SK-N-SH treated with all-trans-retinoic acid at 6 μM for 48 hours (cell line): ENCODE measurements at regions not wholly inside any gene's neighbourhood (a gene's known extent, or its start where the extent isn't known, plus 50 kb on each side); places are given as distances from the start of the nearest gene placed in this dataset.

Experiments used
- ATAC-seq: fragments of 200-7000 bp; cut with Tn5 transposase; 3 replicates; pipeline ENCODE4 v1.9.1; 2020; ENCODE audit warnings: mild to moderate bottlenecking, moderate library complexity
- ARNTL ChIP-seq: fragments of 450-650 bp; formaldehyde crosslinking; IDR thresholded peaks from 2 replicates; pipeline ENCODE4 v1.5.0; 2020; ENCODE audit warnings: low read depth, mild to moderate bottlenecking, moderate library complexity, borderline replicate concordance
- BACH2 ChIP-seq: fragments of 250-450 bp; sonication (Bioruptor Pico); IDR thresholded peaks from 2 replicates; pipeline ENCODE4 v1.9.0; 2021; ENCODE audit warnings: mild to moderate bottlenecking, borderline replicate concordance
- CSDC2 ChIP-seq: fragments of 250-450 bp; sonication (Bioruptor Pico); IDR thresholded peaks from 2 replicates; pipeline ENCODE4 v1.5.0; 2020; ENCODE audit warnings: mild to moderate bottlenecking, moderate library complexity
- ESRRG ChIP-seq: fragments of 250-450 bp; sonication (Bioruptor Pico); IDR thresholded peaks from 2 replicates; pipeline ENCODE4 v1.6.1; 2021; ENCODE audit warnings: mild to moderate bottlenecking
- GLIS3 ChIP-seq: fragments of 250-450 bp; sonication (Bioruptor Pico); IDR thresholded peaks from 2 replicates; pipeline ENCODE4 v1.5.0; 2020; ENCODE audit warnings: mild to moderate bottlenecking, moderate library complexity
- ISL1 ChIP-seq: fragments of 250-450 bp; sonication (Bioruptor Pico); IDR thresholded peaks from 2 replicates; pipeline ENCODE4 v2.1.2; 2022; ENCODE audit warnings: mild to moderate bottlenecking, moderate library complexity
- OSR1 ChIP-seq: fragments of 250-450 bp; sonication (Bioruptor Pico); IDR thresholded peaks from 2 replicates; pipeline ENCODE4 v1.8.0; 2022; ENCODE audit warnings: moderate library complexity, mild to moderate bottlenecking, inconsistent platforms
- PPARA ChIP-seq: fragments of 250-450 bp; sonication (Bioruptor Pico); IDR thresholded peaks from 2 replicates; pipeline ENCODE4 v1.5.0; 2020; ENCODE audit warnings: mild to moderate bottlenecking, borderline replicate concordance
- RARB ChIP-seq: fragments of 250-450 bp; sonication (Bioruptor Pico); IDR thresholded peaks from 2 replicates; pipeline ENCODE4 v1.8.0; 2021; ENCODE audit warnings: mild to moderate bottlenecking, moderate library complexity
- SNAI2 ChIP-seq: fragments of 250-450 bp; sonication (Bioruptor Pico); IDR thresholded peaks from 2 replicates; pipeline ENCODE4 v1.5.0; 2020; ENCODE audit warnings: mild to moderate bottlenecking, moderate library complexity
- TCF4 ChIP-seq: fragments of 250-450 bp; sonication (Bioruptor Pico); IDR thresholded peaks from 2 replicates; pipeline ENCODE4 v1.8.0; 2021; ENCODE audit warnings: mild to moderate bottlenecking, moderate library complexity, borderline replicate concordance
- TOX ChIP-seq: fragments of 250-450 bp; sonication (Bioruptor Pico); IDR thresholded peaks from 2 replicates; pipeline ENCODE4 v1.8.0; 2021; ENCODE audit warnings: mild to moderate bottlenecking, moderate library complexity, borderline replicate concordance
- ZC3H10 ChIP-seq: fragments of 250-450 bp; sonication (Bioruptor Pico); IDR thresholded peaks from 2 replicates; pipeline ENCODE4 v1.5.1; 2021; ENCODE audit warnings: mild to moderate bottlenecking, moderate library complexity
- ZFP3 ChIP-seq: fragments of 250-450 bp; sonication (Bioruptor Pico); IDR thresholded peaks from 2 replicates; pipeline ENCODE4 v1.5.0; 2020; ENCODE audit warnings: mild to moderate bottlenecking, moderate library complexity
- ZFP30 ChIP-seq: fragments of 450-650 bp; formaldehyde crosslinking; IDR thresholded peaks from 2 replicates; pipeline ENCODE4 v1.5.0; 2022; ENCODE audit warnings: mild to moderate bottlenecking, moderate library complexity
- ZNF565 ChIP-seq: fragments of 450-650 bp; formaldehyde crosslinking; conservative IDR thresholded peaks from 2 replicates; pipeline ENCODE4 v1.5.0; 2020; ENCODE audit warnings: low read depth, mild to moderate bottlenecking, moderate library complexity
- ZNF70 ChIP-seq: fragments of 450-650 bp; formaldehyde crosslinking; IDR thresholded peaks from 2 replicates; pipeline ENCODE4 v1.5.0; 2020; ENCODE audit warnings: mild to moderate bottlenecking, moderate library complexity
- TF ChIP-seq, protein P1 (sequence below): fragments of 250-450 bp; sonication (Bioruptor Pico); IDR thresholded peaks from 2 replicates; pipeline ENCODE4 v1.8.0; 2021; ENCODE audit warnings: low read depth, mild to moderate bottlenecking, moderate library complexity, borderline replicate concordance
- TF ChIP-seq, protein P2 (sequence below): fragments of 250-450 bp; sonication (Bioruptor Pico); IDR thresholded peaks from 2 replicates; pipeline ENCODE4 v1.5.1; 2021; ENCODE audit warnings: mild to moderate bottlenecking, moderate library complexity
- TF ChIP-seq, protein P3 (sequence below): fragments of 250-450 bp; sonication (Bioruptor Pico); IDR thresholded peaks from 2 replicates; pipeline ENCODE4 v1.8.0; 2020; ENCODE audit warnings: mild to moderate bottlenecking, moderate library complexity, borderline replicate concordance
- TF ChIP-seq, protein P4 (sequence below): fragments of 250-450 bp; sonication (Bioruptor Pico); IDR thresholded peaks from 2 replicates; pipeline ENCODE4 v1.5.0; 2020; ENCODE audit warnings: mild to moderate bottlenecking, moderate library complexity
- TF ChIP-seq, protein P5 (sequence below): fragments of 250-450 bp; sonication (Bioruptor Pico); IDR thresholded peaks from 2 replicates; pipeline ENCODE4 v1.5.1; 2020; ENCODE audit warnings: low read depth, mild to moderate bottlenecking, moderate library complexity

DNA sequence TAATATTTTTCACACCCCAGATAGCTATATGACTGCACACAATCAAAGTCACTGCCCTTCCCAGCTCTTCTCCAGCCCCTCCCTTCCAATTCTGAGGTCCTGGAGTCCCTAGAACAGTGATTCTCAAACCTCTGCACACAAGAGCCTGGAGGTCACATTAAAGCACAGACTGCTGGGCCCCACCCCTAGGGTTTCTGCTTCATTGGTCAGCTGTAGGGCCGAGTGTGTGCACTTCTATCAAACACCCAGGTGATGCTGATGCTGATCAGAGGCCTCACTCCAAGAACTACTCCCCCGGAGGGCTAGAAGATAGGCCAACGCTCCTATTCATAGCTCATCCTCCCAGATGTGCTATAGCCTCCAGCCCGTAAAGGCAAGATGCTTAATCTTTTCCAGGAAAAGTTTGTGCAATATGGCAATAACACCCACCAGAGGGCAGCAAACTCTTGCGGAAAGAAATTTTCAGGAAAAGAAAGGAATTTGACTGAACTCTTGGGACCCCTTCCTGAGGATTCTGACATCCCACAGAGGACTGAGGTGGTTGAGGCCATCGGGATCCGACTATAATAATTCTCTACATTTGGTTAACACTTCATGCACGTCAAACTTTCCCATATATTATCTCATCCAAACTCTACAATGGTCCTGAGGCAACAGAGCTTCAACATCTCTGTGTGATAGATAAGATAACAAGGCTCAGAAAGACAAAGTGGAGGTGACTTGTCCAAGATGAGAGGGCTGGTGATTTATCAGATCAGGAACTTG lies 194.2 kb upstream of the PKDCC start:
- TF ChIP-seq ZFP3 (CRISPR knock-in tag) (no peak), ZFP30 (no peak), BACH2 (no peak), ZNF565 (no peak), SNAI2 (CRISPR knock-in tag) (no peak), ZNF70 (no peak), GLIS3 (CRISPR knock-in tag) (no peak), TOX (CRISPR knock-in tag) (no peak), ARNTL (CRISPR knock-in tag) (no peak), ISL1 (CRISPR knock-in tag) (no peak), ESRRG (no peak), CSDC2 (CRISPR knock-in tag) (no peak), RARB (CRISPR knock-in tag) (no peak), OSR1 (CRISPR knock-in tag) (no peak)
- TF ChIP-seq, protein P1, sequence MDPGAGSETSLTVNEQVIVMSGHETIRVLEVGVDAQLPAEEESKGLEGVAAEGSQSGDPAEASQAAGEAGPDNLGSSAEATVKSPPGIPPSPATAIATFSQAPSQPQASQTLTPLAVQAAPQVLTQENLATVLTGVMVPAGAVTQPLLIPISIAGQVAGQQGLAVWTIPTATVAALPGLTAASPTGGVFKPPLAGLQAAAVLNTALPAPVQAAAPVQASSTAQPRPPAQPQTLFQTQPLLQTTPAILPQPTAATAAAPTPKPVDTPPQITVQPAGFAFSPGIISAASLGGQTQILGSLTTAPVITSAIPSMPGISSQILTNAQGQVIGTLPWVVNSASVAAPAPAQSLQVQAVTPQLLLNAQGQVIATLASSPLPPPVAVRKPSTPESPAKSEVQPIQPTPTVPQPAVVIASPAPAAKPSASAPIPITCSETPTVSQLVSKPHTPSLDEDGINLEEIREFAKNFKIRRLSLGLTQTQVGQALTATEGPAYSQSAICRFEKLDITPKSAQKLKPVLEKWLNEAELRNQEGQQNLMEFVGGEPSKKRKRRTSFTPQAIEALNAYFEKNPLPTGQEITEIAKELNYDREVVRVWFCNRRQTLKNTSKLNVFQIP (CRISPR knock-in tag) = no peak
- TF ChIP-seq, protein P2, sequence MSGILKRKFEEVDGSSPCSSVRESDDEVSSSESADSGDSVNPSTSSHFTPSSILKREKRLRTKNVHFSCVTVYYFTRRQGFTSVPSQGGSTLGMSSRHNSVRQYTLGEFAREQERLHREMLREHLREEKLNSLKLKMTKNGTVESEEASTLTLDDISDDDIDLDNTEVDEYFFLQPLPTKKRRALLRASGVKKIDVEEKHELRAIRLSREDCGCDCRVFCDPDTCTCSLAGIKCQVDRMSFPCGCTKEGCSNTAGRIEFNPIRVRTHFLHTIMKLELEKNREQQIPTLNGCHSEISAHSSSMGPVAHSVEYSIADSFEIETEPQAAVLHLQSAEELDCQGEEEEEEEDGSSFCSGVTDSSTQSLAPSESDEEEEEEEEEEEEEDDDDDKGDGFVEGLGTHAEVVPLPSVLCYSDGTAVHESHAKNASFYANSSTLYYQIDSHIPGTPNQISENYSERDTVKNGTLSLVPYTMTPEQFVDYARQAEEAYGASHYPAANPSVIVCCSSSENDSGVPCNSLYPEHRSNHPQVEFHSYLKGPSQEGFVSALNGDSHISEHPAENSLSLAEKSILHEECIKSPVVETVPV (CRISPR knock-in tag) = no peak
- TF ChIP-seq, protein P3, sequence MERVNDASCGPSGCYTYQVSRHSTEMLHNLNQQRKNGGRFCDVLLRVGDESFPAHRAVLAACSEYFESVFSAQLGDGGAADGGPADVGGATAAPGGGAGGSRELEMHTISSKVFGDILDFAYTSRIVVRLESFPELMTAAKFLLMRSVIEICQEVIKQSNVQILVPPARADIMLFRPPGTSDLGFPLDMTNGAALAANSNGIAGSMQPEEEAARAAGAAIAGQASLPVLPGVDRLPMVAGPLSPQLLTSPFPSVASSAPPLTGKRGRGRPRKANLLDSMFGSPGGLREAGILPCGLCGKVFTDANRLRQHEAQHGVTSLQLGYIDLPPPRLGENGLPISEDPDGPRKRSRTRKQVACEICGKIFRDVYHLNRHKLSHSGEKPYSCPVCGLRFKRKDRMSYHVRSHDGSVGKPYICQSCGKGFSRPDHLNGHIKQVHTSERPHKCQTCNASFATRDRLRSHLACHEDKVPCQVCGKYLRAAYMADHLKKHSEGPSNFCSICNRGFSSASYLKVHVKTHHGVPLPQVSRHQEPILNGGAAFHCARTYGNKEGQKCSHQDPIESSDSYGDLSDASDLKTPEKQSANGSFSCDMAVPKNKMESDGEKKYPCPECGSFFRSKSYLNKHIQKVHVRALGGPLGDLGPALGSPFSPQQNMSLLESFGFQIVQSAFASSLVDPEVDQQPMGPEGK = no peak
- TF ChIP-seq, protein P4, sequence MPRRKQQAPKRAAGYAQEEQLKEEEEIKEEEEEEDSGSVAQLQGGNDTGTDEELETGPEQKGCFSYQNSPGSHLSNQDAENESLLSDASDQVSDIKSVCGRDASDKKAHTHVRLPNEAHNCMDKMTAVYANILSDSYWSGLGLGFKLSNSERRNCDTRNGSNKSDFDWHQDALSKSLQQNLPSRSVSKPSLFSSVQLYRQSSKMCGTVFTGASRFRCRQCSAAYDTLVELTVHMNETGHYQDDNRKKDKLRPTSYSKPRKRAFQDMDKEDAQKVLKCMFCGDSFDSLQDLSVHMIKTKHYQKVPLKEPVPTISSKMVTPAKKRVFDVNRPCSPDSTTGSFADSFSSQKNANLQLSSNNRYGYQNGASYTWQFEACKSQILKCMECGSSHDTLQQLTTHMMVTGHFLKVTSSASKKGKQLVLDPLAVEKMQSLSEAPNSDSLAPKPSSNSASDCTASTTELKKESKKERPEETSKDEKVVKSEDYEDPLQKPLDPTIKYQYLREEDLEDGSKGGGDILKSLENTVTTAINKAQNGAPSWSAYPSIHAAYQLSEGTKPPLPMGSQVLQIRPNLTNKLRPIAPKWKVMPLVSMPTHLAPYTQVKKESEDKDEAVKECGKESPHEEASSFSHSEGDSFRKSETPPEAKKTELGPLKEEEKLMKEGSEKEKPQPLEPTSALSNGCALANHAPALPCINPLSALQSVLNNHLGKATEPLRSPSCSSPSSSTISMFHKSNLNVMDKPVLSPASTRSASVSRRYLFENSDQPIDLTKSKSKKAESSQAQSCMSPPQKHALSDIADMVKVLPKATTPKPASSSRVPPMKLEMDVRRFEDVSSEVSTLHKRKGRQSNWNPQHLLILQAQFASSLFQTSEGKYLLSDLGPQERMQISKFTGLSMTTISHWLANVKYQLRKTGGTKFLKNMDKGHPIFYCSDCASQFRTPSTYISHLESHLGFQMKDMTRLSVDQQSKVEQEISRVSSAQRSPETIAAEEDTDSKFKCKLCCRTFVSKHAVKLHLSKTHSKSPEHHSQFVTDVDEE (CRISPR knock-in tag) = no peak
- ATAC-seq = peak; percentile 82

DNA sequence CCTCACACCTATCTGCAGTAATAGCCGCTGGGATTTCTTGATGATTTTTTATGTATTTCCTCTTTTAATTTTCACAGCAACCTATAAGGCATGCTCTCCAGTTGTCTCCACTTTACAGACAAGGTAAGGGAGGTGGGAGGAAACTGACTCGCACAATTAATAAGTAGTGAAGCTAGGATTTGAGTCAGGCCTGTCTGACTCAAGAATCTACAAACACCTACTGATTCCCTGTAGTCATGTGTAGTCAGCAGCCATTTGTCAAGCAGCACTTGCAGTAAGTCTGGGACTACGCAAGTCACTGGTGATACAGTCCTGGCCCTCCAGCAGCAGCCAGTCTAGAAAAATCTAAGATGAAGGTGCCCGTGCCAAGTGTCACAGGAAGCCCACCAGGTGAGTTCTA lies 193.6 kb upstream of the PKDCC start:
- TF ChIP-seq SNAI2 (CRISPR knock-in tag) (no peak), GLIS3 (CRISPR knock-in tag) (no peak), TOX (CRISPR knock-in tag) (no peak), OSR1 (CRISPR knock-in tag) (no peak), RARB (CRISPR knock-in tag) (no peak), ZC3H10 (CRISPR knock-in tag) (no peak), ZFP30 (no peak), BACH2 (no peak), ARNTL (CRISPR knock-in tag) (no peak), PPARA (CRISPR knock-in tag) (no peak), TCF4 (no peak), ZFP3 (CRISPR knock-in tag) (no peak), CSDC2 (CRISPR knock-in tag) (no peak), ESRRG (no peak), ZNF565 (no peak), ZNF70 (no peak)
- TF ChIP-seq, protein P1 (CRISPR knock-in tag) = no peak
- TF ChIP-seq, protein P3 = no peak
- TF ChIP-seq, protein P5, sequence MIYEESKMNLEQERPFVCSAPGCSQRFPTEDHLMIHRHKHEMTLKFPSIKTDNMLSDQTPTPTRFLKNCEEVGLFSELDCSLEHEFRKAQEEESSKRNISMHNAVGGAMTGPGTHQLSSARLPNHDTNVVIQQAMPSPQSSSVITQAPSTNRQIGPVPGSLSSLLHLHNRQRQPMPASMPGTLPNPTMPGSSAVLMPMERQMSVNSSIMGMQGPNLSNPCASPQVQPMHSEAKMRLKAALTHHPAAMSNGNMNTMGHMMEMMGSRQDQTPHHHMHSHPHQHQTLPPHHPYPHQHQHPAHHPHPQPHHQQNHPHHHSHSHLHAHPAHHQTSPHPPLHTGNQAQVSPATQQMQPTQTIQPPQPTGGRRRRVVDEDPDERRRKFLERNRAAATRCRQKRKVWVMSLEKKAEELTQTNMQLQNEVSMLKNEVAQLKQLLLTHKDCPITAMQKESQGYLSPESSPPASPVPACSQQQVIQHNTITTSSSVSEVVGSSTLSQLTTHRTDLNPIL (CRISPR knock-in tag) = no peak
- TF ChIP-seq, protein P4 (CRISPR knock-in tag) = no peak
- no peak for ATAC-seq
